ENCODE measurements at regions not wholly inside any gene's neighbourhood (a gene's known extent, or its start where the extent isn't known, plus 50 kb on each side); places are given as distances from the start of the nearest gene placed in this dataset.

GRCh38 chr4:131248314-131248713 is 1900.8 kb upstream of the PCDH10 start:
- TF ChIP-seq PATZ1 (CRISPR knock-in tag; IDR thresholded peaks at IDR 0.05; ENCODE audit: borderline replicate concordance) (no peak), ZFP3 (CRISPR knock-in tag; IDR thresholded peaks at IDR 0.05) (no peak), BACH2 (CRISPR knock-in tag; IDR thresholded peaks at IDR 0.05; ENCODE audit: borderline replicate concordance) (no peak), PPARA (CRISPR knock-in tag; IDR thresholded peaks at IDR 0.05; ENCODE audit: borderline replicate concordance) (no peak), TCF4 (CRISPR knock-in tag; IDR thresholded peaks at IDR 0.05; ENCODE audit: borderline replicate concordance) (no peak), RARB (CRISPR knock-in tag; IDR thresholded peaks at IDR 0.05) (no peak), GLIS3 (CRISPR knock-in tag; IDR thresholded peaks at IDR 0.05) (no peak), TSHZ2 (CRISPR knock-in tag; IDR thresholded peaks at IDR 0.05) (no peak), ARNTL (CRISPR knock-in tag; IDR thresholded peaks at IDR 0.05; ENCODE audit: borderline replicate concordance, low read depth) (no peak), ZC3H10 (CRISPR knock-in tag; IDR thresholded peaks at IDR 0.05) (no peak), ESRRG (CRISPR knock-in tag; IDR thresholded peaks at IDR 0.05) (no peak), ZNF70 (CRISPR knock-in tag; IDR thresholded peaks at IDR 0.05) (no peak), ZNF565 (CRISPR knock-in tag; conservative IDR thresholded peaks at IDR 0.05; ENCODE audit: low read depth) (no peak)
- TF ChIP-seq, protein P1, sequence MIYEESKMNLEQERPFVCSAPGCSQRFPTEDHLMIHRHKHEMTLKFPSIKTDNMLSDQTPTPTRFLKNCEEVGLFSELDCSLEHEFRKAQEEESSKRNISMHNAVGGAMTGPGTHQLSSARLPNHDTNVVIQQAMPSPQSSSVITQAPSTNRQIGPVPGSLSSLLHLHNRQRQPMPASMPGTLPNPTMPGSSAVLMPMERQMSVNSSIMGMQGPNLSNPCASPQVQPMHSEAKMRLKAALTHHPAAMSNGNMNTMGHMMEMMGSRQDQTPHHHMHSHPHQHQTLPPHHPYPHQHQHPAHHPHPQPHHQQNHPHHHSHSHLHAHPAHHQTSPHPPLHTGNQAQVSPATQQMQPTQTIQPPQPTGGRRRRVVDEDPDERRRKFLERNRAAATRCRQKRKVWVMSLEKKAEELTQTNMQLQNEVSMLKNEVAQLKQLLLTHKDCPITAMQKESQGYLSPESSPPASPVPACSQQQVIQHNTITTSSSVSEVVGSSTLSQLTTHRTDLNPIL (CRISPR knock-in tag; IDR thresholded peaks at IDR 0.05; ENCODE audit: low read depth): no peak
